HG03520 (cell line): ENCODE measurements at regions not wholly inside any gene's neighbourhood (a gene's known extent, or its start where the extent isn't known, plus 50 kb on each side); places are given as distances from the start of the nearest gene placed in this dataset.

Source experiments
- ATAC-seq: cut with Tn5 transposase; IDR thresholded peaks from one replicate; pipeline ENCODE4 v1.9.1; 2021; ENCODE audit warnings: mild to moderate bottlenecking, moderate library complexity; ENCODE audit not compliant: unreplicated experiment

DNA sequence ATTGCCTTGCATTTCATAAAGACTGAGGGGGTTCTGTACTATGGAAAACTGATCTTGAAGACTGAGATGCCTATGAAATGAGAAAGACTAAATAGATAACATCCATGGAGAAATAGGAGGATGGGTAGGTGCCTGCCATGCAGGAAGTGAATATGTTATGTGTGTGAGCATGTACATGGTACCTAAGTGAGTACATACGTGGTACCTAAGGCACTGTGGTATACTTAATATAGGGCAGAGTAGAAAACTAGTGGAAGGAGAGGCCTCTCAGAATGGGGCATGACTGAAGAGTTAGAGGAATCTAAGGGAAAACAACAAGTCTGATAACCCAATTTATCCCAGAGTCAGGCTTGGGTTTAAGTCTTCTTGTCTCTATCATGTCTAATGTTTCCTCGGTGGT lies 161.8 kb upstream of the DCN start:
- ATAC-seq: no peak

DNA sequence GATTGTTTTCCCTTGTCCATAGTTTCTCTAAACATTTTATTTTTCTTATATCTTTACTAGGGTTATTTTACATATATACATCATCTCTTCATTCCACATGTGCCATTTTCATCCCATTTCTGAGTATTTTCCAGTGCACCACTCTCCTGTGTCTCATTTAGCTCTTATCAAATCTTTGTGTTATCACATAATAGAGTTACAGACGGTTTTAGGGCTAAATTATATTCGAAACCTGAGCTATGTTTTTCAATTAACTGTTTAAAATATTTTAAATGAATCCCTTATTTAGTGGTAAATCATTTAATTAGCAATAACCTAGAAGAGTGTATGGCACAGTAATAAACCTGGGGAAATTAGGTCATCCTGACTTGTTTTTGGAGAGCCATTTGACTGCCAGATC lies 160.4 kb upstream of the DCN start:
- ATAC-seq: no peak

DNA sequence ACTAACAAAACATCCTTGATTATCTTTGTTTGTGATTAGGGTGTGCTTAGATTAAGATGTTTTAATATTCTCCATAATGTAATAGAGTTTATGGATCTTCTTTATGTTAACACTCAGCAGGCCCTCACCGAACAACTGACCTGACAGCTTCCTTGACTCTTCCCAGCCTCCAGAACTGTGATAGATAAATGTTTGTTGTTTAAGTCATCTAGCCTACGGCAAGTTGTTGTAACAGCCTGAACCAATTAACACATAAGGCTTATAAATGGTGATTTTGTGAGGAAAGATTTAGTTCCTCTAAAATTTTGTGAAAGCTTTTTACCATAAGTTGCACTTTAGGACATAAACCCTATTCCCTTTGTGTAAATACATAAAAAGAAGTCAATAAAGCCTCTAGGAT lies 156.5 kb upstream of the DCN start:
- ATAC-seq: no peak

DNA sequence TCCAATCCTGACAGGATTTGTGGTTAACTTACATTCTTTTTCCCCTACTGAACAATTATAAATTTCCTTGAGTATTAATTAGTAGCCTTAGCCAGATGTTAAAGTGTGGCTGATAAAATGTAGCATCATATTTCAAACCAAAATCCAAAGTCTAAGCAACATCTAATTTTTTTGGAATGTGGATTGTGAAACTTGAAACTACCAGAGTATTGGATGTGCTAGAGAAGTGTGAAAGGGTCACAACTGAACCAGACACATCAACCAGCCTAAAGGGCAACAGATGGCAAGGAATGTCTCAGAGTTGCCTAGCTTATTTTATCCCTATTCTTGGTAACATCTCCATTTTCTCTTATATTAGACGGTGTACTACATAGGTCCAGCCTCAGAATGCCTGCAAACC lies 153.1 kb upstream of the DCN start:
- ATAC-seq: no peak

DNA sequence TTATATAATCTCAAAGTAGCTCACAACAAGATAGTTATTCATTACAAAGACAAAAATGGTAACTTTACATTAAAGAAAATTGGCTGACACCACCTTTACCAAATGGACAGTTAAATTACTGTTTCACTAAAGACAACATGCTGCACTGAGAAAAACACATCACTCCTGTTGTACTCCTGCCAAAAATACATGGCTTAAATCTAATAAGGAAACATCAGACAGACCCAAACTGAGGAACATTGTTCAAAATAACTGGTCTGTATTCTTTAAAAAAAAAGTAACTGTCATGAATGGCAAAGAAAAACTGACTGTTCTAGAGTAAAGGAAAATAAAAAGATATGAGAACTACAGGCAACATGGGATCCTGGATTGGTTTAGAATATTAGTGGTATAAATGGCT lies 151.3 kb upstream of the DCN start:
- ATAC-seq: no peak

DNA sequence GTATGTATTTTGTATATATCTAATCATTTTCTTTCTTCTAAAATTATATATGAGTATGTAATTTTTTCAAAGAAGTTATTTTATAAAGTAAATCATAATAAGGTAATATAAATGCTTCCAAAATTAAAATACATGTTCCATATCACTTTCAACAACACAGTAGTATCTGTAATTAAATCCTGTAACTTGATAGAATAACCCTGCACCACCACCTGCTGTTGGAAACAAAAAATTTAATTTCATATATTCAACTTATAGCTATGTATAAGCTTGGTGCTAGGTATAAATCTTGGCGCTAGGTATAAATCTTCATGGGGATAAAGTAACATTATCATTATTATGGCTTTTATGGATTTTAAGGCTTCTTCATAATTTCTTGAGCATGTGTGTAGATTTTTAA lies 149.7 kb upstream of the DCN start:
- ATAC-seq: no peak

DNA sequence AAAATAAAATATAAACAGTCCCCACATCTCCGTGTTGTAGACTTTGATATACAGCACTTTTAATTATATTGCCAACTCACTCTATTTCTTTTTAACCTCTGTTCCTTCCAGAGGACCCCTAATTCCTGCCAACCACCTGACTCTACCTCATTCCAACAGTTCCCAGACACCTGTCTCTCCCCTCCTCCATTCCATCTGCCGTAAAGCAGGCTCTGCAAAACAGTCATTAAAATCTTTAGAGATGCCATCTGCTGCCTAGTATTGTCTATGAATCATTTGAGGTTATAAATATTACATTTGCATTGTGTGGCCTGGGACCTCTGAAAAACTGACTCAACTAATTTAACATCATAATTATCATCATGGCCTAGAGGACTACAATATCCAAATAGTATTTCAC lies 148.8 kb upstream of the DCN start:
- ATAC-seq: no peak

DNA sequence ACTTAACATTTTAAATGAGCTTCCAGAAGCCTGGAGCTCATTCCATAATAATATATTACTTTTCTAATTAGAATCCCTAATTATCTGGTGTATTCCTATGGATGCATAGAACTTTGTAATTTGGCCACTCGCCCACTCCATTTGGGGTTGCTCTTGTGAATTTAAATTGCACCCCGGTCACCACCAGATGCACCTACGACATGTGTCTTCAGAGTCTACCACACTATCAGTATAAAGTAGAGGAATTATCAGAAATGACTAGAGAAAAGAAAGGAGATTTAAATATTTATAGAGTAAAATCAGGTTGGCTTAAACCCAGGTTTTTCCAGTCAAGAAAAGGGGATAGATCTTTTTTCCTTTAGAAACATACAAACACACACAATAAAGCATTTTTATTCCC lies 145.8 kb upstream of the DCN start:
- ATAC-seq: no peak

DNA sequence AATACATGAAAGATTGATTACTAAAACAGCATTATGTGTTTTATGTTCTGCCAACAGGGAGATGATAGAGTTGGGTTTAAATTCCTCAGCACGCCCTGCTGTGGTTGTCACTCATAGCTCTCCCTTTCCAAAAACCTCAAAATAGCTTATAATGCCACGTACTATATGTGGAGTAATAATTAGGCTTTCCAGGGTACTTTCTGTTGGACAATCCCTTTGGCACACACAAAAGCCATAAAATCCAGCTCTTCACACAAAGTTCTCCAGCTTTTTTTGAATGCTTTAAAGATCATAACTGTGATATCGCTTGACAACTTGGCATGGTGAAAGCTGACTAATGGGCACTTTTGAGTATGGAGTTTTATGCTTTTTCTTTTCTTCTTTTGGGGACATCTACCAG lies 145.3 kb upstream of the DCN start:
- no peak for ATAC-seq

DNA sequence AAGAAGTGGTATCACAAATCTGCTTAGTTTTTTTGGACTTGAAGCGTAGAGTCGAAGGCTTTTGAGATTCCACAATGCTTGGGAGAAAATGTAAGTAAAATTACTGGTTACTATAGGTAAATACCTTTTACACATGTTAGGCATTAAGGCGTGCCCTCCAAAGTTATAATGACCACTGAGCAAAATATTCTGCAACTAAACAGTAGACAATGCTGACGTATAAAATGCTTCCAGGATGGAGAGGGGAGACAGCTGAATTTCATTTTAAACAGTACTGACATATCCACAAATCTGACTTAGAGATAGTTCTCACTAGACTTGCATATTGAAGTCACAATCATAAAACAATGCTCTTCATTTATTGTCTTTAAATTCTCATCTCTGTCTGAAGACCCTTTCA lies 144.5 kb upstream of the DCN start:
- ATAC-seq: no peak

DNA sequence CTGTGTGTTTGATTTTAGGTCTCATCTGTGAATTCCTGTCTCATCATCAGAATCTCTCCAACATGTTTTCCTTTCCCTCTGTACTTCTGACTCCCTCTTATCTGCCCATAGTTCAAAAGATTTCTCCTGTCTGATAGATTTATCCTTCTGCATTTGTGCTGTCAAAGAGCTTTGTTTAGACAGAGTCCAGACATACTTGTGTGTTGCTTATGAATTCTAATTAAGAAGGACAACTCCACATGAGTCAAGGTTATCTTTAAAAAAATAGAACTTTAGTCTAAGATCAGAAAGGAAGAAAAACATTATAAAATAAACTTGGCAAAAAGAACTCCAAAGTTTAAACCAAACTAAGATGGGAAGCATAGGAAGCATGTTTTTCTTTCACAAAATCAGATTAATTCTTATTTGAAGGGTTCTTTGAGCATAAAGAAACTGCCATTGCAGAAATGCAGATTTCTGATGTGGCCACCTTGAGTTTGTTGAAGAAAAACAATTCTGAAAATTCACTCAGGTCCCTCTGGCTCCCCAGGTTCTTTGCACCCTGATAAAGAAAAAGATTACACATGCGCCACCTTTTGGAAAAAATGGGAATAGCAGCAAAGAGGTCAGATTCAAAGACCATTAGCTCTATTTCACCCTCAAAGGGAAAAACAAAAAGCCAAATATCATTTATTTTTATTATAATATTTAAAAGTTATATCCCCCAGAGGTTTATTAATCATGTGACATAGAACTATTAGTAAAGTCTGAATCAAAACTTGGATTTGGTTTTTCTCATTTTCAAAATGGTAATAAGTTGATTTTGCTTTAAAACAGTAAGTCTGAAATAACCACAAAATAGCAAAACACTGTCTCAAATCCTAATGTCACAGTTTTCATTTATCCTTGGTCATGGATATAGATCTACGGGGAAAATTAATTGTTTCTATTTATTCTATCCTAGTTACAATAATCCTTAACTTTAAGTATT lies 143.7 kb upstream of the DCN start:
- peak; percentile 71 for ATAC-seq

DNA sequence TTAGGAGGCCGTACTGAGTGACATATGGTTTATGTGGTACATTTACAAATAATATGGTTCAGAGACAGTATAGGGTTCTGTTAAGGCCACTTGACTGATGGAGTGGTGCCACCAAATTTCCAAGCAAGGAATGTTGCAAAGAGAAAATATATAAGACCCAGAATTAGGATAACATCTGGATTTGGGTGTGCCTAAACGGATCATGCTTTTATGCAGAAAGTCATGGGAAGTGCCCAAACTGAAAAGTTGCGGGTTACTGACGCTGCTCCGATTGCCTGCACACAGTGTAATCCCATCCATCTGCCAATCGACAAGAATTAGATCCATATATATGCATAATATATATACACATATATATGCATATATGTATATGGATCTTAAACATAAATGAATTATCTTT lies 138.4 kb upstream of the DCN start:
- ATAC-seq: no peak

DNA sequence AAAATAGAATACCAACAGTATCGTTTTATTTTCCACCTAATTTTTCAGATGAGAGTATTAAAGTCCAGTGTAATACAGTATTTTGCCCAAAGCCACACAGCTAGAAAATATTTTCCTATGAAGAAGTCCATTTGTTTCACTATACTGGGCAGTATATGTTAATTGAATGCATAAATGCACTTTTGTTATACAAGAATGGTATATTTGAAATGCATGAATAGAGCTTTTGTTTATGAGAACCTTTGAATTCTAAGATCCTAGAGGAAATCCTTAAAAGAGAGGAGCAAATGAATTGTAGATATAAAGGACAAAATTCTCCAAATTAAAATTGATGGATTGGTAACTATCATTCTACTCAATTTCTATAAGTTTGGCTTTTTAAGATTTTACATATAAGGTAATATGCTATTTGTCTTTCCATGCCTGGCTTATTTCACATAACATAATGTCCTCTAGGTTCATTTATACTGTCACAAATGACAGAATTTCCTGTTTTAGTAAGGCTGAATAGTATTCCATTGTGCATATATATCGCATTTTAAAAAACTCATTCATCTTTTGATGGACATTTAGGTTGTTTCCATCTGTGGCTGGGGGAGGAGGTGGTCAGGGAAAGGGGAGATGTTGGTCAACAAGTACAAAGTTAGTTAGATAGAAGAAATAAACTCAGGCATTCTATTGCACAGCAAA lies 136.6 kb upstream of the DCN start:
- ATAC-seq: no peak

DNA sequence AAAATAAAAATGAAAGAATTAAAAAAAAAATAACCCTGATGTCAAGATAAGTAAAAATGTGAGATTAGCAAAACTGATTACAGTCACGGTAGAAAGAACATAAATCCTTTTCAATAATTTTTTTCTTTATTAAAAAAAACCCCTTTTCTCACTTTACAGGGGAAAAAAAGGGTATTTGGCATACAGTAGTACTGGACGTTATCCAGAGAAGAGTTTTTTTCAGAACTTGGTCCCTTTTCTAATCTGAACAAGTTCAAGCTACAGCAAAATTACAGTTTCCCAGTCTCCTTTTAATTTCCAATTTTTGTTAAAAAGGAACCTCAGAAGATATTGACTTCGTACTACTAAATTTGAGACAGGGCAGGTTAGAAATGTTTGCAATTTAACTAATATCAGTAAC lies 134.7 kb upstream of the DCN start:
- ATAC-seq: no peak

DNA sequence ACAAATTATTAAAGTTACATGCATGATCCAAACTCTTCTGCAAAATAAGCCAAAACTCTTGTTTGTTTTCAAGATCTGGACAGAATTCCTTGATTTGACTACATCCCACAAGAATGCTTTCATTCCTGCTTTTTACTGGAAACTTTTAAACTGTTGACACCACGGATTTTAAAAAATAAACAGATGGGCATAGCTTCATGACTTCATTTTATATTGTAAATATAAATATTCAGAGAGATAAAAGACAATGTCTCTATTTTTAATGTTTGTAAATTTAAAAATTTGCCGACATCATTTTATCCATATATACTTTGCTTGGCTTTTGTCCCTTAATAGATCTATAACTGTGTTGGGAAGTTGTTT lies 134.3 kb upstream of the DCN start:
- ATAC-seq: no peak

DNA sequence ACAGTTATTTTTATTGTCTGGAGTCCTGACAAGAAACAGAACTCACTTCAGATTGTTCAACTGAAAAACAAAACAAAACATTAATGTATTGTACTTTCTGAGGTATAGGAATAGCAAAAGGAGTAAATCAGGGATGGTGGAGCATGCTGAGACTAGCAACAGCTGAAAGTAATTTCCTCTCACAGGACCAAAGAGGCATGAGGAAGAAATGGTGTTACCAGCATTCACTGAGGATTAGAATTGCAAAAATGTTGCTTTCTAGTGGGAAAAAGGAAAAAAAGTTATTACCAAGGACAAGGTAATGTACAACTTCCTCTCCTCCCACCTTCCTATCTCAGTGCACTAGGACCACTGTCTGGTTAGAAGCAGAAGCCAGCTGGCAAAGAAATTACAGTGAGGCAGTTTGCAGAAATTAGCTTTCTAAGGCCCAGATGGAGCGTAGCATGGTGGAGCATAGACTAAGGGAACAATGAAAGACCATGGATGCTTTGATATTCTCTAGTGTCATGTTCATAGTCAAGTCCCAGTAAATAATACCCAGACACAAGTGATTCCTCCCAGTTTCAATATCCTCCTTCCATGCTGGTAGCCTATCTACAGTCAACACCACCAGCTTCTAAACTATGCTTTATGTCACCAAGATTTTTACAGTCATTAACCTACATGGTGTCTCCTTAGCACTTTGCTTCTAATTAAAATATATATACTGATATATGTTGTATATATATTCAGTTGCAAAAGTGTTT lies 133.7 kb upstream of the DCN start:
- no peak for ATAC-seq

DNA sequence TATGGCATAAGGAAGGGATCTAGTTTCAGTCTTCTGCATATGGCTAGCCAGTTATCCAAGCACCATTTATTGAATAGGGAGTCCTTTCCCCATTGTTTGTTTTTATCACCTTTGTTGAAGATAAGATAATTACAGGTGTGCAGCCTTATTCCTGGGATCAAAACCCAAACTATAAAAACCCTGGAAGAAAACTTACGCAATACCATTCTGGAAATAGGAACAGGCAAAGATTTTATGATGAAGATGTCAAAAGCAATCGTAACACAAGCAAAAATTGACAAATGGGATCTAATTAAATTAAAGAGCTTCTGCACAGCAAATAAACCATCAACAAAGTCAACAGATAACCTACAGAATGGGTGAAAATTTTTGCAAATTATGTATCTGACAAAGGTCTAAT lies 128.5 kb upstream of the DCN start:
- no peak for ATAC-seq

DNA sequence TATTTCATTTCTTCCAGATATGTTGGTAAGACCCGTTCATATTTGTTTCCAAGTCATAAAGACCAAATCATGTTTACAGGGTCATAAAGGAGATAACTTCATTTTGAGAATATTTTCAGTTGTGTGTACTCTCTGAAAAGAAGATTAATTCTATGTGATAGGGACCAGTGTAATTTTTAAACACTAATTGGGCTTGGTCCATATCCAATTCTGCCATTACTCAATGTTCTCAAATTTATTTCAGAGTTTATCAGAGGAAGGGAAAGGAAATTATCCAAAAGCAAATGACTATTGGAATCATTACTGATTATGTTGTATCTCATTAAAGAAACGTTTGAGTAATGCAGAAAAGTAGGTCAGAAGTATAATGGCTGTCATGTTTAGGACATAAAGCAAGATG lies 126.8 kb upstream of the DCN start:
- ATAC-seq: no peak

DNA sequence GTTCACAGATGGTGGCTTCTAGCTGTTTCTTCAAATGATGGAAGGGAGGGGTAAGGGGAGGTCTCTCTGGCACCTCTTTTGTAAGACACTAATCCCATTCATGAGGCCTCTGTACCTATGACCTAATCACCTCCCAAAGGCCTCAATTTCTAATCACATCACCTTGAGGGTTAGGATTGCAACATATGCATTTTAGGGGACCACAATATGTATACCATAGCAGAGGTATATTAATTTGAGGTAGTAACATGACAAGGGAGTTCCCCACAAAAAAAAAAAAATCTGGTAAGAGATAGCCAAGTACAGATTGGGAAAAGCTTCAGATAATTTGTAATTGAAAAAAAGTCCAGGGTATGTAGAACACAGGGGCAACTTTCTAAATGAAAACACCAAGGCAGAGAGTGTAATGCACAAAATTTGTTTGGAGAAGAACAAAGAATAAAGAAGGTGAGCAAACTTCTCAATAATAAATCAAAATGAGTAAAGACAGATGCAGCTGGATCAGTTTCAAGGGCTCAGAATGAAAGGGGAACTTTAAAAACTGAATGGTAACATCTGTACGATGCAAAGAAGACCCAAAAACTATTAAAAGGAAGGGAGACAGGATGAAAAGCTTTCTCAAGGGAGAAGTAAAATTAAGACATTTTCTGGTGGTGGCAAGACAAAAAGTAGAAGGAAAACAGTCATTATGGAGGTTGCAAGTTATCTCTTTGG lies 125.5 kb upstream of the DCN start:
- ATAC-seq: no peak

DNA sequence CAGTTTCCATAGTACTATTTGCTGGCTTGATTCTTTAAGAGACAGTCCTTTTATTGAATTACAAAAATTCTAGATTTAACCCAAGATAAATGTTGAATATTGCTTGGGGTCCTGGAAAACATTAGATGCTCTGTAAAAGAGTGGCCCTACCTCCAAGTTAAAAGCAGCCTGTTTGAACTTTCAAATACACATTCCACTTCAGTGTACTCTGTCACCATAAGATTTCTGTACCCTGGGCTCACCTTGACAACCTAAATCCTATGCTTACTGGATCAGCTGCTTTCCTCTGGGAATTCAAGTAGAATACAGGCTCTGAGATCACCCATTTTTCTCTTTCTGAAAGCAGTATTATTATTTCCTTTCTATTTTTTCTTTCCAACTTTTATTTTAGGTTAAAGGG lies 107.7 kb upstream of the DCN start:
- ATAC-seq: no peak

DNA sequence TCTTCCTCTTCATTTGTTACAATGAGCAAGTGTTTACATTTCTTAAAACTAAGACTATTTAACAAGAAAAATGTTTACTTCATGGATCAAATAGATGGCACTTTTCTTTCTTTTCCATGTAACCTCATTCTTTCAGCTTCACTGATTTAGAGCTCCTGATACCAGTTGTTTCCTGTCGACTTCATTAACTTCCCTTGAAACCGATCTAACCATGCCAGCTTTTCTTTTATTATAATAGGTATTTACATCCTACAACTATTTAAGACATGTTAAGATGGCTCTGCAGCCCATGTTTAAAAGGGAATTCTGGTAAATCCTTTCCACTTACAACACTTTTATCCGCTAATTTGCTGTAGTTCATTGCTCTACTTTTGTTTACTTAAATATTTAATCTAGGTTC lies 107.3 kb upstream of the DCN start:
- ATAC-seq: no peak
